Stimulated activated CD4-positive, alpha-beta T cell treated with anti-CD3 and anti-CD28 coated beads, TNF-alpha, amount 100 ng/mL, for 48 hours (primary cell): ENCODE measurements at regions not wholly inside any gene's neighbourhood (a gene's known extent, or its start where the extent isn't known, plus 50 kb on each side); places are given as distances from the start of the nearest gene placed in this dataset.

Experiments
- DNase-seq, 3 donors: peaks; one replicate each; pipeline ENCODE4 v3.0.0-alpha.2; 2020; ENCODE audit warnings: low read depth in 3 of 3

DNA sequence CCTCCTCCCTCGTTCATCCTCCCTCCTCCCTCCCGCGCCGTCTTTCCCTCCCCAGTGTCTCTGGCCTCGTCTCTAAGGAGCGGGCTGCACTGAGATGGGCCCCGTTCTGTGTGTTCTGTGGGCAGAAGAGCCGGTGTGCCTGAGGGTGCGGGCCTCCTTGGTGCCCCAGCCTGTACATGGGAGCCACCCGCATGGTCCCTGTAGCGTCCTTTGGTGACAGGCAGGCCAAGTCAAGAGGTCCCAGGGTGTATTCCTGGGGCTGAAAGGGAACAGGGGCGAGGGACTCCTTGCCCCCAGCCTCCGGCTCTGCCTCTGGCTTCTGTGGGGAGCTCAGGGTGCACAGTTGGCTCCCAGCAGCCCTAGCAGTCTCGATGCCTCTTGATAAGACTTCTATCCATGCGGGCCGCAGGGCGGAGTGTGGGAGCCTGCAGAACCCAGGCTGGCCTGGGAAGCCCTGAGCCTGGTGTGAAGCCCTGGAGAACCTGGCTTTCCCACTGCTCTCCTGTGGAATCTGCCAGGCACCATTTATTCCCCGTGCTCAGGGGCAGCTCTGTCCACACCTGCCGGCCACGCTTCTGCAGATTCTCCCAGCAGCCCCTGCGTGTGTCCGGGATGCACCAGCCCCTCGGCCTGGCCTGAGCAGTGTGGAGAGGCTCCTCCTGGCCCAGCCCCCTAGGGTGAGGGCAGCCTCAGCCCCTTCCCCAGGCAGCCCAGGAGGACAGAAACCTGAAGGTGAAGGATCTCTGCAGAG is 181.3 kb downstream of the KIF26A start:
- no peak for DNase-seq

DNA sequence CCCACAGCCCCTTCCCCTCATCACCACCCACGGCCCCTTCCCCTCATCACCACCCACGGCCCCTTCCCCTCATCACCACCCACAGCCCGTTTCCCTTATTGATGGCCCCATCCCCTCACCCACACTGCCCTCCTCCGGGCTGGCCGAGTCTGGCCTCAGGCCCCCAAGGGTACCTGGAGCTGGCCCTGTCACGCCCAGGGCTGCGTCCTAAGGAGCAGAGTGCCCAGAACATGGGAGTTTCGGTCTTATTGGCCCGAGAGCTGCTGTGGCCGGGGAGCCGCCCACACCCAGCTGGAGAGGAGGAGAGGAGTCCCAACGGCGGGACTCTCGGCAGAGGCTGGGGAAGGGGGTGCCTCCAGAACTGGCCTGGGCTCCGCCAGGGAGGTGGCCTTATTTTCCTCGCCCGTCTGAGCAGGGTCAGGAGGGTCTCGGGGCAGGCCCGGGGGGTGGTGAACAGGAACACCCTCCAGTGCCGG is 182.3 kb downstream of the KIF26A start:
- DNase-seq = no peak

DNA sequence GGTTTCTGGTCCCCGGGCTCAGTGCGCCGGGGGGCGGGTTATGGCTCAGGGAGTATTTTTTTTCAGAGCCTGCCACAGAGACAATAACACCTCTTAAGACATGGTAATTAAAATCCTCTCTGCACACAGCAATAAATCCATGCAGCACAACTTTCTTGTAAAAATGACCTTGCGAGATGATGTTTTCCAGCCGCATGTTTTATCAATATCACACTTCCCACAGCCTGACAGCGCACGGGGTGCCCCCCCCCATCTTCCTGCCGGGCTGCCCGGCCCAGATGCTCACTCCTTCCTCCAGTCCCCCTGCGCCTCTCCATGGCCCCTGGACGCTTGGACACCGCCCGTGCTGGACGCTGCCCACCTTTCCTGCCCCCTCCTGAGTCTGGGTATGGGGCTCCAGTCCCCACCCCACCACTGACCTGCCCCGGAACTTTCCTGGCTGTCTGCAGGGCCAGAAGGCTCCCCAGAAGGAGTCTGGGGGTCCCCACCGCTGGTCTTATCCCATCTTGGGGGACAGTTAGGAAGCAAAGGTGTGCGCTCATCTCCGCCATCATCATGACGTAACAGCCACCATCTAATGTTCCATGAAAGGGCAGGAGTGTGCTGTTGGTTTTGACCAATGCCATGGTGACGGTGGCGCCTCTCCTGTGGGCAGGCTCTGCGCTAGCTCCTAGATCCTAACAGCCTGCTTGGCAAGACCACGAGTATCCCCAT is 182.9 kb downstream of the KIF26A start:
- no peak for DNase-seq

DNA sequence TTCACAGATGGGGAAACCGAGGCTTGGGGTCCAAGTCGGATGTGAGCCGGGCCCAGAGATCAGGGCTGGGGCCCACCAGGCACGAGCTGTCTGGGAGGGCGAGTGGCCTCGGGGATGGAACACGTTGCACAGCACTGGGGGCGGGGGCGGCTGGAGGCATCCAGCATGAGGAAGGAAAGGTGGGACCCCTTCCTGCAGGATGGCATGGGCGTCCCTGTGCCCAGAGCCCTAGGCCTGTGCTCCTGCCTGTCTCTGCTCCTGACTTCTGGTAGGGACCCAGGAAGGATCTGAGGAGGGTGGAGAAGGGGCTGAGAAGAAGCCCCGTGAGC is 183.4 kb downstream of the KIF26A start:
- DNase-seq = no peak

DNA sequence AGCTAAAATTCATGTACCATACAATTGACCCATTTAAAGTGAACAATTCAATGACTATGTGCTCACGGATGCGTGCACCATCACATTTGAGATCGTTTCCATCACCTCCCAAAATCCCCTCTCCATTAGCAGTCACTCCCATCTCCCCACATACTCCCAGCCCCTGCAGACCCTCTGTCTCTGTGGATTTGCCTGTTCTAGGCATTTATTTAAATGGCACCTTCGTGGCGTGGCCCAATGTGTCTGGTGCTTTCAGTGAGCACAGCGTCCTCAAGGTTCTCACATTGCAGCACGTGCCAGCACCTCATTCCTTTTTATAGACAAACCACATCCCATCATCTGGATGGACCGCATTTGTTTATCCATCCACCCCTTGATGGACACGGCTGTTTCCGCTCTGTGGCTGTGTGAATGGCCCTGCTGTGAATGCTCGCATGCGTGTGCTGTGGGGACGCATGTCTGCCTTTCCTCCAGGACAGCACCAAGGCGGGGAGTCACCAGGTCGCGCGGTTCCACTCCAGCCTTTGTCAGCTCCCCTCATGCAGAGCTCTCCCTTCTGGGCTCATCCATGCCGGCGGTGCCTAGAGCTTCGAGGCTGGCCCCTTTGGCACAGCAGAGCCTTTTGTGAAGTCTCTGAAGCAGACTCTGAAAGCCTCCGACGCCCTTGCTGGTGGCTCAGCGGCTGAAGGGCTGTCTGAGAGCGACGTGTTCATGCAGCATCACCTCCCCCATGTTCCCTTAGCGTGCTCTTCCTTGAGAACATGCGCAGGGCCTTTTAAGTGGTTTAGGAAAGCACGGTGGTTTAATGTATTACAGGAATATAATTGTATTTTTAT is 184.4 kb downstream of the KIF26A start:
- no peak for DNase-seq

DNA sequence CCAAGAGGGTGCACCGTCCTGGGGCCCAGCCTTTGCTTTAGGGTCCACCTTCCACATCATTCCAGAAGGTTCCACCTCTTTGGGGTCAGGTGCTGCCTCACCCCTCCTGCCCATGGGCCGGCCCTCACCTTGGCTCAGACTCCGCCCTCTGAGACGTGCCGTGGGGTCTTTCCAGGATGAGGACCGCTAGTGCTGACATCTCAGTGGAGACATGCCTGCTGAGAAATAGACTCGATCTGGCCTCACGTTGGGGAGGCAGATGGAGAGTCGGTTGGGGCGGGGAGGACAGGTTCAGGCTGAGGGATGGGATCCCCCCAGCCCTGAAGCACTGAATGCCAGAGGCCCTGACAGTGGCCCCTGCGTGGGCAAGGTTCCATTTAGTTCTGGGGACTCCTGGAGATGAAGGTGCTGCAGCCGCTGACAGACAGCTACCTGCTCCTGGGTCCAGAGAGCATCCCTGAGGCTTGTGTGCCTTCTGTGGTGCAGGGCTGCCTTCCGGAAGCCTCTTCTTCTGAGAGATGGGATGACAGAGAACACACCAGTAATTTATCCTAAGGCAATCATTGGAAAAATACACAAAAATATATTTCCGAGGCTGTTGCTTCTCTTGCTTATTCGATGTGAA is 185.3 kb downstream of the KIF26A start:
- no peak for DNase-seq

DNA sequence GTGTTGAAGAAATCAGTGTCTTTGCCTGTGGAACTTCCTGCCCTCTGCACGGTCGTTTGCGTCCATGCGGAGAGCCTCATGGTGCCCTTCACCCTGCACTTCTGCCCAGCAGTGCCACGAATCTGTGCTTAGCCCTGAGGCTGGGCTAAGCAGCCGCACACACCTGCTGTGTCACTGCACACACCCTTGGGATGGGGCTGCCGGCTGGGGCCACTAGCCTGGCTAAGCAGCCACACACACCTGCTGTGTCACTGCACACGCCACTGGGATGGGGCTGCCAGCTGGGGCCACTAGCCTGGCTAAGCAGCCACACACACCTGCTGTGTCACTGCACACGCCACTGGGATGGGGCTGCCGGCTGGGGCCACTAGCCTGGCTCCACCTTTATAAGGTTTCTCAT is 188.5 kb downstream of the KIF26A start:
- no peak for DNase-seq

DNA sequence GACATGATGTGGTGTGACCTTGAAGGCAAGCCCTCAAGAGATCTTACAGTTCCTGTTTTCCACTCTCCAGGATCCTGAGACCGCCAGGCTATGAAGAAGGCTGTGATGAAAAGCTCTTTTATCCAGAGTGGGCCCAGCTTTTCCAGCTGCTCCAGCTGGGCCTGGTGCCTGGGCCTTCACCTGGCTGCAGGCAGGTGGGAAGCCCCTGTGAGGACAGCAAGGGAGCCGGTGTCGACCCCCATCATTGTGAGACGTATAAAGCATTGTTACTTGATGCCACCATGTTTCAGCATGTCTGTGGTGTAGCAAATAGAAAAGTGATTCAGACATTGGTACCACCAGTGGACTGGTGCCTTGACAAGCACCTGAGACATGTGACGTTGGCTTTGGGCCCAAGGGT is 190.2 kb downstream of the KIF26A start:
- DNase-seq = no peak

DNA sequence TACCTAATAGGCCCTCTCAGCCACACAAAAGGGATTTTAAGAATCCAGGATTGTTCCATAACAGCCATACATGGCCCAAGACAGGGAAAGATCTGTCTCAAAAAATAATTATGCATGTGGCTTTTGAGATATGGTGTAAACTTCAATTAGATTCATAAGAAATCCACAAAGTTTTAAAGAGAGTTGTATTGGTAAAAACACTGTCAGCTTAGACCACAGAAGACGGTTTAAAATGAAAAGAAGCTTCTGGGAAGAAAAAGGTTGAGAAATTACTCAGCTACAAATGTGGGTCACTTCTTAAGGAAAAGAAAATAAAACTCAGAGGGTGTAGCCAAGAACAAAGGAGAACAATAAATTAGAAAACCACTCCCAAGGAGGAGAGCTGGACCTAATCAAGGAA is 191.4 kb downstream of the KIF26A start:
- no peak for DNase-seq

DNA sequence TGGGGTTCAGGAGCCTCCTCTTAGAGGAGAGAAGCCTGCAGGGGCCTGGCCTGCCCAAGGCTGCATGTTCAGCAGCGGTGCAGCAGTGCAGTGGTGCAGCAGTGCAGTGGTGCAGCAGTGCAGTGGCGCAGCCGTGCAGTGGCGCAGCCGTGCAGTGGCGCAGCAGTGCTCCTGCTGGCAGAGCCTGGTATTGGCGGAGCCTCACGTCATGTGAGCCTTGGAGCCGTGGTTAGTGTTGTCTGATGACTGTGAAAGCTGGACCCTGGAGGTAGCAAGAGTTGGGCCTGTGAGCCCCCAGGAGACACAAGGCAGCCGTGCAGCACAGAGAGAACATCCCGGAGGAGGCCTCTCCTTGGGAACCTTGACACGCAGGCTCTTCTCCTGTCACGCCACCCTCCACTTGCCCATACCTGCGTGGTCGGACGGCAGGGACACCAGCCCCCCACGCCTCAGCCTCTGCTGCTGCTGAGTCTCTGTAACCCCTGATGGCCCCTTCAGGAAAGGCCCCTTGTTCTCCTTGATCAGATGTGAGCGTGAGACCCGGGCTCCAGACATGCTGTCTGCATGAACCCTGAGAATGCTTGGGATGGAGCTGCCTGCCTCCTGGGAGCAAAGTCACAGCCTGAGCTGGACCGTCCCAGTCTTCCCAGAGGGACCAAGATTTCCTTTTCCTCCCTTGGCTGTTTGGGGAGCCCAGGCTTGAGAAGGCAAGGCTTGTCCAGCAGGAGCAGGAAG is 193.7 kb downstream of the KIF26A start:
- DNase-seq = no peak

DNA sequence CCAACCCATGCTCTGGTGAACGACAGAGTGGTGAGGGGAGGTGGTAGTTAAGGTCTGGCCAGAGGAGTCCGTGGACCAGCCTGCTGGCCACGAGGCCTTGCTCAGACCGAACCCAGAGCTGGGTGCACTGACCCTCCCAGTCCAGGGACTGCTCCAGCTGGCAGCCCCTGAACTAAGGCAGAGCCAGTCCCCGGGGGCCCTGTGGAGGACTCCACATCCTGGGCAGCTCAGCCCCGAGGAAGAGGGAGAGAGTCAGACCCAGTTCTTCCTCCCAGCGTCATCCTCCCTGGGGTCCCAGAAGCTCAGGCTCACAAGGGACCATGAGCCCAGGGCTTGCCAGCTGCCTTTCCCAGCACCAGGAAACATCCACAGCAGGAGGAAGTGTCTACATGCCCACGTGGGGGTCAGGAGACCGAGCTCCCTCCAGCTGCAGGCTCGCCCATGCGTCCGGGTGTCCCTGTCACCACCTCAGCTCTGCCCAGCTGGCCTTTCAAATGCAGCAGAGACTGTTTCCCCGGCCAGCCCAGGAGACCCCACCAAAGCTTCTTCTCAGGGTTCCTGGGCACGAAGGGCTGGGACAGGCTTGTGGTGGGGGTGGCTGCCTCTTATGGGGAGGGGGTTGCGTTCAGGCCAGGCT is 194.4 kb downstream of the KIF26A start:
- no peak for DNase-seq

DNA sequence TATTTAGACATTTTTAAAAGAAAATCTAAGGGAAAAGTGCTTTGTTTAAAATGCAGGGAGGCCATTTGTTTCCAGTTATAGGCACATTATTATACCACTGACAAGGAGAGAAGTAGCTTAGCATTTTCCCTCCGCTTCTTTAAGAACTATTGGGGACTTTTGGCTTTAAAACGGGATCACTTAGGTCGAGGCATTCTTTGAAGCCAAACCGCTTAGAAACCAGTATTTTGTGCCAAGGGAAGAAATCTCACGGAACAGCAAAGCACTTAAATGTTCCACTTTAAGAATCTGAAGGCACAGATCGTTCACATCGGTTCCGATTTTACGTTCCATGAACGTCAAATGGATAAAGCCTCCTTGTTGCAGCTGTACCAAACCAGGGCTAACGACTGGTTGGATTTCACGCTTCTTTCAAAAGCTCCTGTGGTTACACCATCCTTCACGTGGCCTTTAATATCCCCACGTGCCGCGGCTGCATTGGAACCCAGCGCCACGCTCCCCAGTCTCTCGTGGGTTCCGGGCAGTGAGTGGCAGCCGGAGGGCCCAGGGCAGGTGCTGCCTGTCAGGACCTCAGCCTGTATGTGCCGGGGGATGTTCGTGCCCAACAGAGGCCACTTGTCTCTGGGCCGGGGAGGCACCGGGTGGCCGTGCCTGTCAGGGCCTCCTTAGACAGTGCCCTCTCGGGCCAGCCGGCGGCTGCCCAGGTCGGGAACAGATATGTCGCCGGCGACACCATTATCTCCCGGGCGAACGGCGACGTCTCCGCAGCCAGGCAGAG is 195.4 kb downstream of the KIF26A start:
- no peak for DNase-seq

DNA sequence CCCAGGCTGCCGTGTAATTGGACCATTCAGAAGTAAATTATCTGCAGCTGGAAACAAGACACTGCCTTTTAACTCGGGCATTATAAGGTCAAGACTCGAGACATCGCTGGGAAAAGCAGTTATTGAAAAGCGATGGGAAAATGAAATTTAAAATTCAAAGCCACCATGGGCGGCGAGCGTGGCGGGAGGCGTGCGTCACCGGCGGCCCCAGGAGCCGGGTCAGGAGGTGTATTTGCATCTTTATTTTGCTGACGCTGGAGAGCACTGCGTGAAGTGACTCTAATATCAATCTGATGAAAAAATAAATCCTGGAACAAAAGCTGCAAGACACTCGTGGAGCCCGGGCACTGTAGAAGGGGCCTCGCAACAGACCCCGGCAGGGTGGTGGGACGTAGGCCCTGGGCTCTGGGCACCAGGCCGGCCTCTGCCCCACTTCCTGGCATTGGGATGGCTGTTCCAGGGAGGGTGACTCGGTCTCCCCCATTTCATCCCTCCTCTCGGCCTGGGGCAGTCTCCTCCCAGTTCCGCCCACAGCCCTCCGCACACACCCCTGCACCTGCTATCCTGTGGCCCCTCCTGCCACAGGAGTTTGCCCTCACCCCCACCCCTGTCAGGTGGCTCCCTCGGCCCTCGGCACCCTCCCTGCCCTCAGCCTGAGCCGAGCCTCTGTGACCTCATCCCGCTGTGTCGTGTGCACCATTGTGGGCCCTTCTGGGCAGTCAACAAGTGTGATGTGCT is 196.2 kb downstream of the KIF26A start:
- DNase-seq = no peak

DNA sequence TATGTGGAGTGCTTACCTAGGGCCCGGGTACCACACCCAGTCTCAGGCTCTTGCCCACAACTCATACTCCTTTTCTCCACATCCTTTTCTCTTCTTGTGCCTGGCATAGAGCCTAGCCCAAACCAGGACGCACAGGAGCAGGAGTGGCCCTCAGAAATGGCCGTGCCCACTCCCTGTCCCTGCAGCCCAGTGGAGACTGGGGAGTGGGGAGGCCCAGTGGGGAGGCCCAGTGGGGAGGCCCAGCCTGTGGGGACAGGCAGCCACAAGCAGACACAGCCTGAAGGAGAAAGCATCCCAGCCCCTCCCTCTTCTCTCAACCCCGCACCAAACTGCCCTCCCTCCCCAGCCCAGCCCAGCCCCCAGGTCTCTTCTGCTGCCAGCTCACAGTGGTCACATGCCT is 196.8 kb downstream of the KIF26A start:
- DNase-seq = no peak

DNA sequence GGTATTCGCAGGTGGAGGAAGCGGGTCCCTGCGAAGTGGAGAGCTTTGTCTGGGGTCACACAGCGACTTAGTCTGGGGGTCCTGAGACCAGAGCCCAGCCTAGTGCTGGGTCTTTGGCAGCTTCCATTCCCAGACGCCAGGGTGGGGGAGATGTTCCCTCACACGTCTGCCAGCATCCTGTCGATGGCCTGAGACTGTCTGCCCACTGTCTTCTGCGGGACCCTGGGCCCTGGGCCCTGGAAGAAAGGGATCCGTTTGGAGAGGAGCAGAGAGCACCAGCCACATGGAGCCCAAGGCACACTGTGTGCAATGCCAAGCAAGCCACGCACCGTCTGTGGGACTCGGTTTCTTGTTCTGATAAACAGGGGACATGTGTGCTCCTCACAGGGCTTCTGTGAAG is 197.2 kb downstream of the KIF26A start:
- DNase-seq = no peak

DNA sequence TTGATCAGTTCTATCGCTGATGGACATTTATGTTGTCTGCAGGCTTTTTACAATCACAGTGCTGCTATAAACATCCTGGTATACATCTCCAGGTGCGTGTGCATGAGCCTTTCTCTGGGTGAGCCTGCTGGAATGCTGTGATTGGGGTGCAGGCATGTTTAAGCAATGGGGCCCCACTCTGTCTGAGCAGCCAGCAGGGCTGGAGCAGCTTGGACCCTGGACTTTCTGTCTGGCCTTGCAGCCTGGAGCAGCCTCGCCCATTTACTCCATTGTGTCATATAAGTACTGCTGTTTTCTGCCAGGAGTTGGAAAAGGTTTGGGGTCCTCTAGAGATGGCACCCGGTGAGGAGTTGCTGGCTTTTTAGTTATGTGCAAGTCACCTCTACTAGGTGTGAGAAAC is 199.0 kb downstream of the KIF26A start:
- no peak for DNase-seq

DNA sequence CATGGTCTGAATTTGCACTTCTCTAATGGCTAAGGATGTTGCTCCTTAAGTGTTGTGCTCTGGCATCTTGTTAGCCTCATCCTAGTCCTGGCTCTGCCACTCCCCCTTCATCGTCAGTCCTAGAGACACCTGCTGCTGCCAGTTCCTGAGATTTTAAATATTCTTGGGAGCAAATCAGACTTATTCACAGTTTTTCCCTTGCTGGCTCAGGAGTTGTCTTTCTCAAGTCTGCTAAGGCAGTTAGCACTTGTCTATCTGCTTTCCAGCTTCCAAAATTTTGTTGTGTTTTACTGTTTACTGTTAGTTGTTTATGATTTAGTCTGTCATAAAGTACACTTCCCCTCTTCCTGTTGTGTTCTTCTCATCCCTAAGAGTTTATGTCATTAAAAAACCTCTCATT is 201.0 kb downstream of the KIF26A start:
- DNase-seq = no peak

DNA sequence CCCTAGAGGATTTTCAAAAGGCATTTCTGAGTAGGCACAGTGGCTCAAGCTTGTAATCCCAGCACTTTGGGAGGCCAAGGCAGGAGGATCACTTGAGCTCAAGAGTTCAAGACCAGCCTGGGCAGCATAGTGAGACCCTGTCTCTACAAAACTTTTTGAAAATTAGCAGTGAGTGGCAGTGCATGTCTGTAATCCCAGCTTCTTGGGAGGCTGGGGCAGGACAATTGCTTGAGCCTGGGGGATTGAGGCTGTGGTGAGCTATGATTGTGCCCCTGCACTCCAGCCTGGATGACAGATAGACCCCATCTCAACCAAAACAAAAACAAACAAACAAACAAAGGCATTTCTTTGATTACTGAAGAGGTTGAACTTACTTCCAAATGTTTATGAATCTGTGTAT is 201.4 kb downstream of the KIF26A start:
- DNase-seq = no peak
